Middle frontal gyrus (tissue), 1 donor: ENCODE measurements at regions not wholly inside any gene's neighbourhood (a gene's known extent, or its start where the extent isn't known, plus 50 kb on each side); places are given as distances from the start of the nearest gene placed in this dataset.

Source experiments
- DNase-seq: peaks from one replicate; pipeline ENCODE4 v3.0.0-alpha.2; 2015; ENCODE audit warnings: low spot score; ENCODE audit errors: extremely low spot score

DNA sequence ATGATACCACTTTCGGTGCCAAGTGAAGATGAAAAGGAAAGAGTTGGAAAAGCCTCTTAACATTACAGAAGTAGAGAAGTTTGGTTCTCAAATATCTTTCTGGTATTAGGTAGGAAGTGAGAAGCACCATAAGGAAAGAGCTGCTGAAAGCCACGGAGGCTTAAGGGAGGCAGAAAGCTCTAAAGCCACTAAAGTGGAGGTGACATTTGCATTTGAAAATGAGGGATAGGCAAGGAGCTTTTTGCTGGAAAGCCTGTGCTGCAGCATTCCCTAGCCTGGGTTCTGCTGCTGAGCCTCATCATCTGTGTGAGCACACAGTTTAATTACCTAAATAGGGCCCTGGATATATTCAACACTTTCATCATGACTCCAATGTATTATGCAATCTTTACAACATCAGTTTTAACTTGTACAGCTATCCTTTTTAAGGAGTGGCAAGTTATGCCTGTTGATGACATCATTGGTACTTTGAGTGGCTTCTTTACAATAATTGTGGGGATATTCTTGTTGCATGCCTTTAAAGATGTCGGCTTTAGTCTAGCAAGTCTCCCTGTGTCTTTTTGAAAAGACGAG, 315.4 kb downstream of the RBM26 start:
- DNase-seq = no peak

DNA sequence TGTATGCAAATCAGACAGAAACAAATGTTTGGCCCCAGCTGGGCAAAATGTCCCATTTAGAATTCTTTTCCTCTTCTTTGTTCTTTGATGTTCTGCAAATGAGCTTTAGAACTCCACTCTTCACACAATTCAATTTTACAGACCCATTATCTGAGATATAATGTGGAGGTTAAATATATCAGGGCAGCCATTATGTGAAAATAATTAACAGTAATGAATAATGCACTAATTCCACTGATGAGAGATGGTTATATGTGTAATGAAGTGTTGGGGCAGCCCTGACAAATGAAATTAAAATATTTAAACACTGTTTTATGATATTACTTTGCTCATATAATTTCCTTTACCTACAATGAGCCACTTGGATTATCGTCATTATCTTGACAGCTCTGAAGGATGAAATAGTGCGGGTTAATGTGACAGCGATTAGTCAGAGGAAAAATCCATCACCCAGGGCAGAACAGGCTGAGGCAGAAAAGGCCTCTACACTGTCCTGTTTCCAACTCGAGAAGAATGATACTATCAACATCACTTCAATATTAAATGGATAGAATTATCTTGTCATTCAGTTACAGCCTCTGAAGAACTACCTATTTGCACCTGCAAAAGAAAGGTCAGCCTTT, 321.1 kb downstream of the RBM26 start:
- no peak for DNase-seq

DNA sequence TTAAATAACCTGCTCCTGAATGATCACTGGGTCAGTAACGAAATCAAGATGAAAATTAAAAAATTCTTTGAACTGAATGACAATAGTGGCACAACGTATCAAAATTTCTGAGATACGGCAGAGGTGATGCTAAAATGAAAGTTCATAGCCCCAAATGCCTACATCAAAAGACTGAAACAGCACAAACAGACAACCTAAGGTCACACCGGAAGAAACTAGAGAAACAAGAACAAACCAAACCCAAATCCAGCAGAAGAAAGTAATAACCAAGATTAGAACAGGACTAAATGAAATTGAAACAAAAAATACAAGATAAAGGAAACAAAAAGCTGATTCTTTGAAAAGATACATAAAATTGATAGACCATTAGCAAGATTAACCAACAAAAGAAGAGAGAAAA, 324.1 kb downstream of the RBM26 start:
- no peak for DNase-seq

DNA sequence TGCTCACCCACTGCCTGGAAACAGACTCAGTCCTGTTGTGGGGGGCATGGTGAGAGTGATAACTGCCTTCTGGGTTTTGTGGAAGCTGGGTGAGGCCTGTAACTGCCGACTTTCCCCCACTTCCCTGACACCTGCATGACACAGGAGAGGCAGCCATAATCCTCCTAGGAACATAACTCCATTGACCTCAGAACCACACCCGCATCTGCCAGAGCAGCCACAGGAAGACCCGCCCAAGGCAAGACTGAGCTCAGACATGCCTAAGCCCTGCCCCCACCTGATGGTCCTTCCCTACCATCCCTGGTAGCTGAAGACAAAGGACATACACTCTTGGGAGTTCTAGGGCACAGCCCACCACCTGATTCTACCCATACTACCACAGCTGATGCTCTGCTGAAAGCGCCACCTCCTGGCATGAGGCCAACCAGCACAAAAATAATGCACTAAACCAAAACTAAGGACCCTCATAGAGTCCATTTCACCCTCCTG, 326.7 kb downstream of the RBM26 start:
- no peak for DNase-seq

DNA sequence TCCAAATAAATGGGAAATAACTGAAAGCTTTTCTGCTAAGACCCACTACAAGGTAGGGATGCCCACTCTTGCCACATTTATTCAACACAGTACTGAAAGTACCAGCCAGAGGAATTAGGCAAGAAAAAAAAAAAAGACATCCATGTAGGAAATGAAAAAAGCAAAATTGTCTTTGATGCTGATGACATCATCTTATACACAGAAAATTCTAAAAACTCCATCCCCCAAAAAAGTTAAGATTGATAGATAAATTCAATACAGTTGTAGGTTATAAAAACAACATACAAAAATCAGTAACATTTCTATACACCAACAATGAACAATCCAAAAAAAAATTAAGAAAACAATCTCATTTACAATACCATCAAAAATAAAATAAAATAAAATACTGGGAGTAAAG, 330.4 kb downstream of the RBM26 start:
- no peak for DNase-seq

DNA sequence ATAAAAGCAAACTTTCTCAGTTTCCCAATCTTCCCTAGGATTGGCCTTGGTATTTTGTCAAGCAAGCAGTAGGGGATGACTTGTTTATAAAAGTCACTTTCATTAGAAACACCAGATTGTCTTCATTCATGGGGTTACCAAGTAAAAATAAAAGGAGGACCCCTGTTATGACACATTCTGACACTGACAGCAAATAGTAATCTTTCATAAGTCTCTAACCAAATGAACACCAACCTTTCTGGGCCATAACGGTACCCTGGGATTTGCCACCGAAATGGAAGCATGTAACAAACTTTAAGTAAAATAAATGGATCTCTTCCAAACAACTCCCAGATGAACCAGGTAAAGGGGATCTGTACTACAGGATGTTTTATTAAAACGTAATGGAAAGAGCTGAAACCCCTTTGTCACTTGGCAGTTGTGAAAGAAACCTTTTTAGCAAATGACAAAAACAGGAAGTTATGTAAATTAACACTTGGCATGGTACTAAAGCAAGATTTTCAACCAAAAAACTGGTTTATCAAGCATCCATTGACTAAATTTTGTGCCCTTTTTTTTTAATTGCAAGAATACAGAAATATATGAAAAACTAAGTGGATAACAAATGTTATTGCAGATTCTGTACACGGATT, 335.6 kb downstream of the RBM26 start:
- DNase-seq = no peak

DNA sequence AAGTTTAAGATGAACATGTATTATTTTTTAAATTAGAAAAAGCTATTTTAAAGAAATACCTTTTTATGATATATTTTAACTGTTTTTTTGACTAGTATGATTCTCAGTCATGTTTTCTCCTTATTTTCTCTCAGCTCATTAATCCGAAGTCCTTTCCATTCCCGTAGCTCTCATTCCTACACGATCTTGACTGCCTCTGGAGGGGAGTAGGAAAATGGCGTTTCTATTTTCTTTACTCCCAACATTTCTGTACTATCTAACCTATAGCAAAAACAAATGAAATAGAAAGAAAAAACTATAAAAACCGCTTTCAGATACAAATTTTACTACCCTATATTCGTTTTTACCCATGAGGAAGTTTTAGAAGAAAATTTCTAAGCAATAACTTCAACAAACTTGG, 343.8 kb downstream of the RBM26 start:
- no peak for DNase-seq

DNA sequence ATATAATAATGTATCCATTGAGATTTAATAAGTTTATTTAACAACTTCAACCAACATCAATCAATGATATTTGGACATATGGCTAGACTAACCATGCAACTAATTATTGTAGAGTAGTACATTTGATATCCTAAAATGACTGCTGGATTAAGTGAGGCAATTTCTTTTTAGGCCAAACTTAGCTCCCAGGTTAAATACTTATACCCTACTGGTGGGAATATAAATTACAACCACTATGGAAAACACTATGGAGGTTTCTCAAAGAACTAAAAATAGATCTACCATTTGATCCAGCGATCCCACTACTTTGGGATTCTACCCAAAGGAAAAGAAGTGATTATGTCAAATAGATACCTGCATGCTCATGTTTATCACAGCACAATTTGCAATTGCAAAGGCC, 345.8 kb downstream of the RBM26 start:
- DNase-seq = no peak

DNA sequence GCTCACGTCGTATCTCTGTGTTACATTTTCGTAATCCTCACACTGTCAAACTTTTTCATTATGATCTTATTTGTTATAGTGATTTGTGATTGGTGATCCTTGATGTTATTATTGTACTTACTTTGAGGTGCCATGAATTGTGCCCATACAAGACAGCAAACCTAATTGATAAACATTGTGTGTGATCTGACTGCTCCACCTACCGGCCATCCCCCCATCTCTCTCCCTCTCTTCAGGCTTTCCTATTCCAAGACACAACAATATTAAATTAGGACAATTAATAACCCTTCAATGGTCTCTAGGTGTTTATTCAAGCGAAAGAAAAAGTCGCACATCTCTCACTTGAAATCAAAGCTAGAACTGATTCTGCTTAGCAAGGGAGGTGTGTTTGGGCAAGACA, 349.3 kb downstream of the RBM26 start:
- no peak for DNase-seq

DNA sequence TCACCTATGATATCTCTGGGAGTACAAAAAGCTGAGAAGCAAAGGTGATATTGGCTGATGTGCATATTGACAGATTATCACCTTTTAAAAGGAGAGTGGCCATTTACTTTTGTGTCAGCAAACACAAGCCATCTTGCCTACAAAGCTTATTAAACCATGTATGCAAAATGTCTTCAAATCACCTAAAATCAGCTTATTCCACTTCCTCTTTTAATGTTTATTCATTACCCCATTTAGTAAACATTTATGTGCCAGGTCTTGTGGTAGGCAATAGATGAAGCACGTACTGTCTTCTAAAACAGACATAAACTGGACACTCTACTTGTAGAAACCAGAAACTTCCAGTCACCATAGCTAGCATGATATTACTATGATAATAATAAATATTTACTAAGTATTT, 354.6 kb downstream of the RBM26 start:
- DNase-seq = no peak

DNA sequence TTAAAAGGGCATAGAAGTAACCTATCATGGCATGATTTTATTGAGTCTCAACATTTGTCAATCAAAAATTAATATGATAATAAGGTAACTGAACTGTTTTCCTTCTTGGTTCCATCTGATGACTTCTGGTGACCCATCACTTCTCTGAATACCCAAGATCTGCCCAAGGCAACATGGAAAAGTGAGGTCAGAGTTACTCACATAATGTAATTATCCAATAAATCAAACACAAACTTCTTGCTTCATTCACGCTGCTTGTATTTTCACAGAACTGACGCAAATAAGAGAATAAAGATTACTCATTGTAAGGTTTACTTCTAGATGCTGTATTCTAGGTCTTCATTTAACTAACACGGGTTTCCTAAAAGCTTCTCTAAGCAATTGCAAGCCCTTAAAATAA, 361.6 kb downstream of the RBM26 start:
- DNase-seq = no peak

DNA sequence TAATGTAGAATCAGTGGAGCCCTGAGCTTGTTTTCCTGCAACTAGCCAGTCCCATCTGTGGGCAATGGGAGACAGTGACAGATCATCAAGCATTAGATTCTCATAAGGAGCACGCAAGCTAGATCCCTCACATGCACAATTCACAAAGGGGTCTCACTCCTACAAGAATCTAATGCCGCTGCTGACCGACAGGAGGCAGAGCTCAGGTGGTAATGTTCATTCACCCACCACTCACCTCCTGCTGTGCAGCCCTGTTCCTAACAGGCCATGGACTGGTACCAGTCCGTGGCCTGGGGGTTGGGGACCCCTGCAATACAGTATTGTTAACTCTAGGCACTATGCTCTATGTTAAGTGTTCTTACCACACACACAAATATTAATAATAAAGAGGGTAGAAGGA, 362.8 kb downstream of the RBM26 start:
- DNase-seq = no peak

DNA sequence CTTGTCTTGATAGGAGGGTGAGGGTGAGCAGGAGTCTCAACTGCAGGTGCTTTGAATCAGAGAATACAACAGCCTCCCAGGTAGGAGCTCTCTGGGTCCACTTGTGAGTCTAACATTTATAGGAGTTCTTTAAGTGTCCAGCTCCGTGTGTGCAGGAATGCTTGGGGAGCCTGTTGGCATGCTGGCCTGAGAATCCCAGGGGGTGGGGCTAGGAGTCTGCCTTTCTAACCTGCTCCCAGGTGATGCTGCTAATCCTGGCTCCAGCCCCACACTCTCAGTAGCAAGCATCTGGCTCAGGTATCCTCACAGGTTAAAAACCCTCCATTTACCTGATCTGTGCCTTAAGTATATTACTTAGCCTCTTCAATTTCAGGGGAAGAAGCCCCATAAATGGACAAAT, 368.9 kb downstream of the RBM26 start:
- no peak for DNase-seq

DNA sequence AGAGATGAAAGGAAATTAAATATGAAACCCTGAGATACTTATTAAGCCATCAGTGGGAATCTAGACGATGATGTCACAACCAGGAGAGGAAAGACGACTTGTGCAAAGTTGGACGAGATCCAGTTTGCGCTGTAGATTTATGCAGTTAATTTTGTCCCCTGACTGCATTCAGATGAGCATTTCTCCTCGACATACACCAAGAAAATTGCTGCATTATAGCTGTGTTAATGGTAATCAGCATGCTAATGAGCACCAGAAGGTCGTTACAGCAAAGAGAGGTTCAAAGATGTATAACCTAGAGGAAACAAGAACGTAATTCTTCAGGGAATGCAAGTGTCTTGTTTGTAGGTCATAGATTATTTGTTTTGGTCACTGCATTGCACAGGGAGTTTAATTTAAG, 371.7 kb downstream of the RBM26 start:
- no peak for DNase-seq

DNA sequence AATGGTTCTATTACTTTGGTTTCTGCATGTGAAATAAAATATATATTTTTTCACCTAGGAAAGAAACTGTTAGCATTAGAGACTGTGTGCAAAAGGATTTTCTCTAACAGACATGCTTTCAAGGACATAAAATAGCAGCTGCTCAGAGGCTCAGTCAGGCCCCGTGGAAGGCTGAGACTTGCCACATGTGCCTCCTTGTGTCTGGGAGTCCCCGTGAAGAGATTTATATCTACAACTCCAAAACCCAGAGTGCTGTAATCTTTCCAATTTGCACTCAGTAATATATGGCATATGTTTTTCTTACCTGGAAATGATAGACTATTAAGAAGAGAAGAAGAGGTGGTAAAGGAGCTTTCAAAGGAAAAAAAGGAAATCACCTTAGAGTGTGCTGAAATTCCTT, 371.6 kb upstream of the OBI1 start:
- DNase-seq = no peak

DNA sequence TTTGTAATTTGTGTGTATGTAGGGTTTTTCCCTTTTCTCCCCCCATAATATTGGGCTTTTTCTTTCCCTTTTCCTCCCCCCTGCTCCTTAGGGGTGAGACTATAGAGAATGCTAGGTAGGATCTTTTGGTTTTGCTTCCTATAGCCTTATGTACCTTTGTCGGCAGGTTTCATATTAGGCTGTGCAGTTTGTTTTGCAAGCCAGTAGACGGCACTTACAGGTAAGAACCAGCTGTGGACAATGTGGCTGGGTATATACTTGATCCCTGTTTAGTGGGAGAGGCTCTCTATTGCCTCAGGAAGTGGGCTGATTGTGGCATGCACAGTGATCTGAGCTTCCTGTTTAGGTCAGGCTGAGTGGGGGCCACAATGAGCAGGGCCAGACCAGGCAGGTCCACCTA, 359.2 kb upstream of the OBI1 start:
- no peak for DNase-seq

DNA sequence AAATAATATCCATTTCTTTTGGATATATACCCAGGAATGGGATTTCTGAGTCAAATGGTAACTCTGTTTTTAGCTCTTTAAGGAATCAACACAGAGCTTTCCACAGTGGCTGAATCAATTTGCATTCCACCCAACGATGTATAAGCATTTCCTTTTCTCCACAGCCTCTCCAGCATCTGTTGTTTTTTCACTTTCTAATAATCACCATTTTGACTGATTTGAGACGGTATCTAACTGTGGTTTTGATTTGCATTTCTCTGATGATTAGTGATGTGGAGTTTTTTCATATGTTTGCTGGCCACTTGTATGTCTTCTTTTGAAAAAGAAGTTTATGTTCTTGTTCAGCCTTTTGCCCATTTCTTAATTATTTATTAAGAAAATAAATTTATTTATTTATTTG, 352.2 kb upstream of the OBI1 start:
- no peak for DNase-seq

DNA sequence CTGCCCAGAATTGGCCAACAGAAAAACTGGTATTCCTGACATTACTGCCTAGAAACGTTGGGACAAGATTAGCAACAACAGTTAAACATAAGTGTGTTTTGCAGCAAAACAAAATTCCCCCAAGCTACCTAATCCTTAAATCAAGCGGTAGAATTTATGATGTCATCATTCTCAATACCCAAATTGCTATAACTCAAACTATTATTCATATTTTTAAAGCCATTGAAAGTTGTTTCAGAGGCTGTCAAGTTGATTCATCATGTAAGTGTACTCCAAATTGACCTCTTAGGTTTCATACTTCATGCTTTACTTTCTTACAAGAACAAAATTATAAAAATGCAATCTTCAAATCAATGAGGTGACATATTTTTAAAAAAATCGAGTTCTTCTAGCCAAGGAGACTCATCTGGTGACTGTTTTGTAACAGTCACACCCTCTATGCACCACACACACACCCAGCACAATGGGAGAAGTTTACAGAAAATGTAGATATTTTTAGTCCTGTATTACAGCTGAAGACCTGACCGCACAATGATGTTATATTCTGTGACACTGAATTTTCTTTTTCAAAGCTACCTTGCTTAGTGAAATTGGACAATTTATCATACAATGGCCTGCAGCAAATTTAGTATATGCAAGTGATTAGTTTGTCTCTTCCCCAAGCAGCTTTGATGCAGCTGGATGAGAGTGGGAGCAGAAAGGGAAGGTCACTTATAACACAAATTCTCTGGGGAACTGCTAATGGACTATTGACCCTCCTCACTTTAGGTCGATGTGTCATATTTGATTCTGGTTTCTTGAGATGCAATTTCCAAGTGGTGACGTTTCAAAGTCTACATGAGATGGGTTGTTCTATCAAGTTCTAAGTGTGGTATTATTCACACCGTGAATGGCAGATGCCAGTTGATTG, 345.3 kb upstream of the OBI1 start:
- no peak for DNase-seq

DNA sequence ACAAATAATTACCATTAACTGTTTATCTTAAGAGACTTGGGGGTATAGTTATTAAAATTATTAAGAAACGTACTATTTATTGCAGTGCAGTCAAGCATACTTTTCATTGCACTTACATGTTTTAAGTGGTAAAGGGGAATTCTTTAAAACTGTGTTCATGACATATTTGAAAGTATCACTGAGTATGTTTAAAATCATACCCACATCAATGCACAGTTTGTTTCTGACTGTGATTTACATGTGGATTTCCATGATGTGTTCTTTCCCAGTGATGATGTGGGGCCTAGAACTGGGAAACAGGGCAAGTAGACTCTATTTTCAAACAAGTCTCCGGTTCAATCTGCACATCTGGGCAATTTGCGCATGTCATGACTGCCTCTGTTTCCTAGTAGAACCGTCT, 340.5 kb upstream of the OBI1 start:
- DNase-seq = no peak

DNA sequence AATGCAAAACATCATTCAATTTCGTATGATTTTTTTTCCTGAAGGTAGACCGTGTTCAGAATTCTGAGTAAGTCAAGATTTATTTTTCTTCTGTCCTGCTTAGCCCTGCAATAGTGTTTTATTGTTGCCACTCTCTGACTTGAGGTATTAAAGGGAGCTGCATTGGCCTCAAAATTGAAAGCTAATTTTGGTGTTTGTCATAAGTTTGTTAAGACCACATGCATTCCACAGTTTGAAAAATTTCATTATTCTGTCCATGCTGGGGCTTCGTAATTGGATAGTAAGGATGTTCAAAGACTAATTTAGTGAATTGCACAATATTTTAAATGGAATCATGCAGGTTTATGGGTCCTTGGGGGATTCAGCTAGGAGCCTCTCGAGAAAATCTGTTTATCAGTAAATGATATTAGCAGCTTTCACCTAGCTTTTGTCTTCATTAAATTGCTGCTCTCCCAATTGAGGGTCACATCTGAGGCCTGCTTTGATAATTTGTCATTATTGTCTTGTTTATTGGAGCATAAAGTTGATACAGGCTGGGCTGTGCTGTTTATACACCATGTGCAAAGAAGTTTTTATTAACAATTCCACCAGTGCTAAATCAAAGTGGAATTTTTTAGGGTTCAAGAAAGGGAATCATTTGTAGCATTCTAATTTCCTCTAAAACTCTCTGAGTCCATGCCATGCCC, 339.8 kb upstream of the OBI1 start:
- no peak for DNase-seq

DNA sequence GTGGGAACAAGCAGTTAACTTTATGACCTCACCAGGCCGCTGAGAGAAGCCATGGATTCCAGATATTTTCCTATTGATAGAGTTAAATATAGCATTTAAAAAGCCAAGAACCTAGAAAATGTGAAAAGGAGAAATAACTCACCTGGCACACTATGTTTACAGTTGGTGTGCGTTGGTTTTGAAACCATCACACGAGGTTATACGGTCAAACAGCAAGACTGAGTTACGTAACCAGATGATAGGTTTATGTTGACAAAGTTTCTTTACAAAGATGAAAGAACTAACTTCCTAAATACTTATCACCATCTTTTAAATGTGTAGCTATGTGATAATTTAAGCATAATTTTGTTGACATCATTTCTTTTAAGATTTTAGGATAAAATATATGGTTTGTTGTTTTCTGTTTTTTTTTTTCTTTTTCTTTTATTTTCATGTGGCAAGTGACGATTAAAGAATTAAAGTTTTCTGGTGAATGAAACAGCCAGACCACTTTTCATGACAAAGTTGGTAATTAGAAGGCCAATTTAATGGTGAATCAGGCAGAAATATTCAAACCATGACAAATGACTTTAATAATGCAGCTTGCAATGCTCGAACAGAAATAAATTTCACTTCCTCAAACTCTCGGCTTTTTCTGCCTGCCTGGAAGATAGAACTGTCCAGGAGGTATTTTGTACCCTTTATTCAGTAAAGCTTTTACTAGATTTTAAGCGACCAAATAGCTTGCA, 339.1 kb upstream of the OBI1 start:
- DNase-seq = no peak
